IMR-90 (cell line): ENCODE measurements at regions not wholly inside any gene's neighbourhood (a gene's known extent, or its start where the extent isn't known, plus 50 kb on each side); places are given as distances from the start of the nearest gene placed in this dataset.

Experiments
- CEBPB ChIP-seq: IDR thresholded peaks from 2 replicates; pipeline ENCODE4 v1.6.1; 2012; ENCODE audit warnings: low read depth, low read length, improper control_type of control experiment
- CHD1 ChIP-seq: IDR thresholded peaks from 2 replicates; pipeline ENCODE4 v1.6.1; 2012; ENCODE audit warnings: low read depth, low read length, improper control_type of control experiment
- MAFK ChIP-seq: IDR thresholded peaks from 2 replicates; pipeline ENCODE4 v1.6.1; 2012; ENCODE audit warnings: low read depth, low read length, improper control_type of control experiment
- MAZ ChIP-seq: IDR thresholded peaks from 2 replicates; pipeline ENCODE4 v1.6.1; 2012; ENCODE audit warnings: low read depth, mild to moderate bottlenecking, low read length, improper control_type of control experiment, moderate library complexity, borderline replicate concordance
- MXI1 ChIP-seq: IDR thresholded peaks from 2 replicates; pipeline ENCODE4 v1.6.1; 2012; ENCODE audit warnings: low read depth, mild to moderate bottlenecking, low read length, moderate library complexity, borderline replicate concordance
- NFE2L2 ChIP-seq: fragments of 150-350 bp; IDR thresholded peaks from 2 replicates; pipeline ENCODE4 v1.6.1; 2016; ENCODE audit warnings: low read depth, mild to moderate bottlenecking, low read length
- POLR2A ChIP-seq: IDR thresholded peaks from 2 replicates; pipeline ENCODE4 v1.6.1; 2012; ENCODE audit warnings: mild to moderate bottlenecking, low read depth, low read length
- RAD21 ChIP-seq: IDR thresholded peaks from 2 replicates; pipeline ENCODE4 v1.6.1; 2012; ENCODE audit warnings: low read length, improper control_type of control experiment
- RFX5 ChIP-seq: IDR thresholded peaks from 2 replicates; pipeline ENCODE4 v1.8.0; 2012; ENCODE audit warnings: low read depth, mild to moderate bottlenecking, low read length, moderate library complexity
- SMC3 ChIP-seq: fragments of 150-350 bp; IDR thresholded peaks from 2 replicates; pipeline ENCODE4 v1.6.1; 2016; ENCODE audit warnings: low read depth, mild to moderate bottlenecking, antibody characterized with exemption, low read length, moderate library complexity
- TF ChIP-seq, protein P1 (sequence below): conservative IDR thresholded peaks from 2 replicates; pipeline ENCODE4 v1.5.1; 2012; ENCODE audit warnings: mild to moderate bottlenecking, low read depth, low read length, improper control_type of control experiment
- TF ChIP-seq, protein P2 (sequence below): fragments of 150-350 bp; IDR thresholded peaks from 2 replicates; pipeline ENCODE4 v1.6.1; 2017; ENCODE audit warnings: mild to moderate bottlenecking, antibody characterized with exemption, low read length, low read depth

DNA sequence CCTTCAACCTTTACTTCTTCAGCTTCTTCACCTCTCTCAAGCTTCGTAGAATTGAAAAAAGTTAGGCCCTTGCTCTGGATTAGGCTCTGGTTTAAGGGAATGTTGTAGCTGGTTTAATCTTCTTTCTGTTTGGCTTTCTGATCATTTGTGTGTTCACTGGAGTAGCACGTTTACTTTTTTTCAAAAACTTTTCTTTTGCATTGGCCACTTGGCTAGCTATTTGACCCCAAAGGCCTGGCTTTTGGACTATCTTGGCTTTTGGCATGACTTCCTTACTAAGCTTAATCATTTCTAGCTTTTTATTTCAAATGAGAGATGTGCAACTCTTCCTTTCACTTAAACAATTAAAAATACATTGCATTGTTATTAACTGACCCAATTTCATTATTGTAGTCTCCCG, 1154.8 kb upstream of the ZEB2 start:
- TF ChIP-seq, protein P1, sequence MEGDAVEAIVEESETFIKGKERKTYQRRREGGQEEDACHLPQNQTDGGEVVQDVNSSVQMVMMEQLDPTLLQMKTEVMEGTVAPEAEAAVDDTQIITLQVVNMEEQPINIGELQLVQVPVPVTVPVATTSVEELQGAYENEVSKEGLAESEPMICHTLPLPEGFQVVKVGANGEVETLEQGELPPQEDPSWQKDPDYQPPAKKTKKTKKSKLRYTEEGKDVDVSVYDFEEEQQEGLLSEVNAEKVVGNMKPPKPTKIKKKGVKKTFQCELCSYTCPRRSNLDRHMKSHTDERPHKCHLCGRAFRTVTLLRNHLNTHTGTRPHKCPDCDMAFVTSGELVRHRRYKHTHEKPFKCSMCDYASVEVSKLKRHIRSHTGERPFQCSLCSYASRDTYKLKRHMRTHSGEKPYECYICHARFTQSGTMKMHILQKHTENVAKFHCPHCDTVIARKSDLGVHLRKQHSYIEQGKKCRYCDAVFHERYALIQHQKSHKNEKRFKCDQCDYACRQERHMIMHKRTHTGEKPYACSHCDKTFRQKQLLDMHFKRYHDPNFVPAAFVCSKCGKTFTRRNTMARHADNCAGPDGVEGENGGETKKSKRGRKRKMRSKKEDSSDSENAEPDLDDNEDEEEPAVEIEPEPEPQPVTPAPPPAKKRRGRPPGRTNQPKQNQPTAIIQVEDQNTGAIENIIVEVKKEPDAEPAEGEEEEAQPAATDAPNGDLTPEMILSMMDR = no peak
- TF ChIP-seq POLR2A (no peak), MXI1 (no peak), CHD1 (no peak), RFX5 (no peak), CEBPB (no peak), MAFK (no peak), RAD21 (no peak), NFE2L2 (no peak), MAZ (no peak), SMC3 (no peak)
- TF ChIP-seq, protein P2, sequence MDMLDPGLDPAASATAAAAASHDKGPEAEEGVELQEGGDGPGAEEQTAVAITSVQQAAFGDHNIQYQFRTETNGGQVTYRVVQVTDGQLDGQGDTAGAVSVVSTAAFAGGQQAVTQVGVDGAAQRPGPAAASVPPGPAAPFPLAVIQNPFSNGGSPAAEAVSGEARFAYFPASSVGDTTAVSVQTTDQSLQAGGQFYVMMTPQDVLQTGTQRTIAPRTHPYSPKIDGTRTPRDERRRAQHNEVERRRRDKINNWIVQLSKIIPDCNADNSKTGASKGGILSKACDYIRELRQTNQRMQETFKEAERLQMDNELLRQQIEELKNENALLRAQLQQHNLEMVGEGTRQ = no peak
